H9 (cell line): ENCODE measurements at regions not wholly inside any gene's neighbourhood (a gene's known extent, or its start where the extent isn't known, plus 50 kb on each side); places are given as distances from the start of the nearest gene placed in this dataset.

Experiments used
- DNase-seq: peaks from one replicate; pipeline ENCODE4 v3.0.0-alpha.2; 2017
- H2AFZ ChIP-seq: one replicate; pipeline ENCODE4 v1.6.1; 2013; ENCODE audit warnings: mild to moderate bottlenecking, low read length, control low read depth, moderate library complexity
- H2AK5ac ChIP-seq: 2 replicates; pipeline ENCODE4 v1.6.1; 2013; ENCODE audit warnings: low read length, control low read depth, mixed read lengths; ENCODE audit not compliant: insufficient read length
- H2BK120ac ChIP-seq: one replicate; pipeline ENCODE4 v1.6.1; 2013; ENCODE audit warnings: low read depth, mild to moderate bottlenecking, low read length, control low read depth, inconsistent platforms; ENCODE audit not compliant: poor library complexity, severe bottlenecking
- H2BK12ac ChIP-seq: 2 replicates; pipeline ENCODE4 v1.6.1; 2013; ENCODE audit warnings: low read length, control low read depth, mixed read lengths, low read depth; ENCODE audit not compliant: insufficient read length
- H2BK15ac ChIP-seq: 2 replicates; pipeline ENCODE4 v1.6.1; 2013; ENCODE audit warnings: low read depth, low read length, control low read depth
- H2BK20ac ChIP-seq: one replicate; pipeline ENCODE4 v1.6.1; 2013; ENCODE audit warnings: low read depth, mild to moderate bottlenecking, low read length, control low read depth, inconsistent platforms; ENCODE audit not compliant: poor library complexity, severe bottlenecking
- H2BK5ac ChIP-seq: 2 replicates; pipeline ENCODE4 v1.6.1; 2013; ENCODE audit warnings: low read length, control low read depth, mixed read lengths; ENCODE audit not compliant: insufficient read length
- H3K14ac ChIP-seq: 2 replicates; pipeline ENCODE4 v1.6.1; 2013; ENCODE audit warnings: low read length, control low read depth; ENCODE audit not compliant: insufficient read depth
- H3K18ac ChIP-seq: 2 replicates; pipeline ENCODE4 v1.6.1; 2013; ENCODE audit warnings: low read depth, mild to moderate bottlenecking, mixed read lengths, low read length, control low read depth; ENCODE audit not compliant: insufficient read length
- H3K23ac ChIP-seq: 2 replicates; pipeline ENCODE4 v1.6.1; 2013; ENCODE audit warnings: low read length, control low read depth, mixed read lengths, low read depth; ENCODE audit not compliant: insufficient read length
- H3K23me2 ChIP-seq: 2 replicates; pipeline ENCODE4 v1.6.1; 2013; ENCODE audit warnings: low read depth, mild to moderate bottlenecking, mixed read lengths, low read length, control low read depth; ENCODE audit not compliant: insufficient read length, poor library complexity, severe bottlenecking
- H3K27ac ChIP-seq: 2 replicates; pipeline ENCODE4 v1.5.1; 2013; ENCODE audit warnings: low read length, control low read depth, mixed read lengths, low read depth; ENCODE audit not compliant: insufficient read length
- H3K27me3 ChIP-seq: 2 replicates; pipeline ENCODE4 v1.6.1; 2013; ENCODE audit warnings: low read length, control low read depth, inconsistent platforms; ENCODE audit not compliant: insufficient read depth
- H3K4ac ChIP-seq: 2 replicates; pipeline ENCODE4 v1.6.1; 2013; ENCODE audit warnings: low read depth, mild to moderate bottlenecking, control low read depth, inconsistent platforms, low read length, moderate library complexity
- H3K4me1 ChIP-seq: 2 replicates; pipeline ENCODE4 v1.6.1; 2013; ENCODE audit warnings: low read length, control low read depth, inconsistent platforms; ENCODE audit not compliant: insufficient read depth
- H3K4me2 ChIP-seq: 2 replicates; pipeline ENCODE4 v1.6.1; 2013; ENCODE audit warnings: low read length, control low read depth, mixed read lengths; ENCODE audit not compliant: insufficient read length, insufficient read depth
- H3K56ac ChIP-seq: 2 replicates; pipeline ENCODE4 v1.6.1; 2013; ENCODE audit warnings: low read depth, mild to moderate bottlenecking, mixed read lengths, low read length, control low read depth; ENCODE audit not compliant: insufficient read length
- H3K79me1 ChIP-seq: 2 replicates; pipeline ENCODE4 v1.6.1; 2013; ENCODE audit warnings: low read depth, mild to moderate bottlenecking, moderate library complexity, low read length, control low read depth, inconsistent platforms; ENCODE audit not compliant: insufficient read depth, poor library complexity, severe bottlenecking
- H3K79me2 ChIP-seq: 2 replicates; pipeline ENCODE4 v1.6.1; 2013; ENCODE audit warnings: low read length, control low read depth, inconsistent platforms; ENCODE audit not compliant: insufficient read depth
- H3K9ac ChIP-seq: 2 replicates; pipeline ENCODE4 v1.6.1; 2013; ENCODE audit warnings: low read length, control low read depth, mixed read lengths; ENCODE audit not compliant: insufficient read length; ENCODE audit errors: extremely low read depth
- H3K9me3 ChIP-seq: one replicate; pipeline ENCODE4 v1.6.1; 2013; ENCODE audit warnings: low read depth, low read length, inconsistent platforms; ENCODE audit not compliant: control insufficient read depth
- H3T11ph ChIP-seq: one replicate; pipeline ENCODE4 v1.6.1; 2013; ENCODE audit warnings: mild to moderate bottlenecking, low read length, control low read depth, inconsistent platforms
- H4K20me1 ChIP-seq: one replicate; pipeline ENCODE4 v1.6.1; 2013; ENCODE audit not compliant: control insufficient read depth, insufficient read length, insufficient read depth
- H4K5ac ChIP-seq: 2 replicates; pipeline ENCODE4 v1.6.1; 2013; ENCODE audit warnings: low read depth, mild to moderate bottlenecking, mixed read lengths, low read length, control low read depth; ENCODE audit not compliant: insufficient read length
- H4K8ac ChIP-seq: replicated peaks from 2 replicates; pipeline ENCODE4 v1.6.1; 2013; ENCODE audit warnings: low read length, control low read depth, mixed read lengths, low read depth; ENCODE audit not compliant: insufficient read length
- H4K91ac ChIP-seq: 2 replicates; pipeline ENCODE4 v1.6.1; 2013; ENCODE audit warnings: low read depth, mild to moderate bottlenecking, moderate library complexity, mixed read lengths, low read length, control low read depth; ENCODE audit not compliant: insufficient read length
- H3K27ac Mint-ChIP-seq, 3 experiments: 2 replicates in 2 of 3; 3 replicates in 1 of 3; pipeline ENCODE4 v1.8.0; 2020 to 2021; ENCODE audit warnings: mixed read lengths in 3 of 3, mild to moderate bottlenecking in 1 of 3, moderate library complexity in 1 of 3
- H3K27me3 Mint-ChIP-seq: 2 replicates; pipeline ENCODE4 v1.8.0; 2021; ENCODE audit warnings: low read depth, mild to moderate bottlenecking, moderate library complexity, mixed read lengths
- H3K36me3 Mint-ChIP-seq, 3 experiments: 2 replicates in 2 of 3; 3 replicates in 1 of 3; pipeline ENCODE4 v1.8.0; 2020 to 2021; ENCODE audit warnings: low read depth in 3 of 3, mixed read lengths in 3 of 3; ENCODE audit not compliant: insufficient read depth in 1 of 3
- H3K4me1 Mint-ChIP-seq, 2 experiments: 2 replicates each; pipeline ENCODE4 v1.8.0; 2020; ENCODE audit warnings: mixed read lengths in 2 of 2
- H3K4me3 Mint-ChIP-seq, 2 experiments: 2 replicates in 1 of 2; 3 replicates in 1 of 2; pipeline ENCODE4 v1.8.0; 2020 to 2021; ENCODE audit warnings: mild to moderate bottlenecking in 2 of 2, mixed read lengths in 2 of 2, moderate library complexity in 1 of 2
- H3K9me3 Mint-ChIP-seq, 2 experiments: 2 replicates in 1 of 2; 3 replicates in 1 of 2; pipeline ENCODE4 v1.8.0; 2020; ENCODE audit warnings: mild to moderate bottlenecking in 2 of 2, mixed read lengths in 2 of 2, moderate library complexity in 1 of 2
- CTCF ChIP-seq: fragments of 200-600 bp; sonication (generic); conservative IDR thresholded peaks from 3 replicates; pipeline ENCODE4 v1.8.0; 2021; ENCODE audit warnings: antibody characterized with exemption, mild to moderate bottlenecking
- WGBS: extraction: QIAGEN DNeasy Blood & Tissue Kit; methylation state at CpG from one replicate; pipeline ENCODE4 v1.1.7; 2013; ENCODE audit warnings: missing lambda C conversion rate, low lambda C conversion rate, mixed read lengths; ENCODE audit not compliant: insufficient read length; ENCODE audit errors: extremely low coverage; 5-methylcytosine and 5-hydroxymethylcytosine counted together

- H3K14ac ChIP-seq, result no peak overlapping the region
- no peak overlapping the region for H3K9ac ChIP-seq
- no CpG with 5 or more reads among the region's 1 CpG for WGBS
- H2BK20ac ChIP-seq, result no peak overlapping the region
- no peak overlapping the region for H3K4me2 ChIP-seq
- no peaks in the 10 kb centered on the region for H3K79me2 ChIP-seq
- H3K56ac ChIP-seq, result no peak overlapping the region
- H4K5ac ChIP-seq, result no peak overlapping the region
- H3K27ac ChIP-seq, result no peak overlapping the region
- no peak overlapping the region for H3K18ac ChIP-seq
- H3K4me1 Mint-ChIP-seq, result no peaks in the 10 kb centered on the region
- no peak overlapping the region for H2BK12ac ChIP-seq
- H3T11ph ChIP-seq, result no peak overlapping the region
- TF ChIP-seq CTCF, result no peak
- H2BK120ac ChIP-seq, result no peak overlapping the region
- H3K27me3 ChIP-seq, result no peaks in the 10 kb centered on the region
- no peaks in the 10 kb centered on the region for H3K36me3 Mint-ChIP-seq
- no peak overlapping the region for H3K23ac ChIP-seq
- no peaks in the 10 kb centered on the region for H3K79me1 ChIP-seq
- no peak overlapping the region for H2BK5ac ChIP-seq
- no peak overlapping the region for H4K8ac ChIP-seq
- no peaks in the 10 kb centered on the region for H3K23me2 ChIP-seq
- no peak overlapping the region for H2AK5ac ChIP-seq
- H3K4me3 Mint-ChIP-seq, result no peak overlapping the region
- H4K20me1 ChIP-seq, result no peaks in the 10 kb centered on the region
- H3K4me1 ChIP-seq, result no peaks in the 10 kb centered on the region
- no peak overlapping the region for H3K27ac Mint-ChIP-seq
- no peak overlapping the region for H2AFZ ChIP-seq
- no peaks in the 10 kb centered on the region for H3K9me3 ChIP-seq
- DNase-seq, result no peak
- no peak overlapping the region for H4K91ac ChIP-seq
- H3K4ac ChIP-seq, result no peak overlapping the region
- no peaks in the 10 kb centered on the region for H3K9me3 Mint-ChIP-seq
- no peaks in the 10 kb centered on the region for H3K27me3 Mint-ChIP-seq
- no peak overlapping the region for H2BK15ac ChIP-seq
Observed at GRCh38 chr13:84609716-84610115, 727.4 kb upstream of the SLITRK1 start.
